ENCODE measurements at regions not wholly inside any gene's neighbourhood (a gene's known extent, or its start where the extent isn't known, plus 50 kb on each side); places are given as distances from the start of the nearest gene placed in this dataset.
"Not testable (repeated sequence)": the region's sequence is repeated elsewhere in the genome, so short reads cannot be mapped to it uniquely, and the experiment has no call there.

- Histone ChIP-seq H3K4me1 (ENCODE audit: insufficient read depth, low read length) (no peaks in the 10 kb centered on the region), H3K9ac (ENCODE audit: low read depth, low read length) (no peak overlapping the region), H3K9me3 (ENCODE audit: insufficient read depth, low read depth, low read length) (no peaks in the 10 kb centered on the region), H3K27ac (ENCODE audit: low read length) (no peak overlapping the region), H3K4me3 (ENCODE audit: low read length) (no peak overlapping the region), H3K36me3 (ENCODE audit: insufficient read depth, low read depth, low read length) (no peaks in the 10 kb centered on the region), H3K27me3 (ENCODE audit: insufficient read depth, low read length) (no peaks in the 10 kb centered on the region; the same call in 1 of the 2 replicates)
Measured at GRCh38 chr20:57986666-57987065, 241.8 kb downstream of the ANKRD60 start.

- Histone ChIP-seq H3K4me3 (ENCODE audit: low read length) (no peak overlapping the region), H3K36me3 (ENCODE audit: insufficient read depth, low read depth, low read length) (no peaks in the 10 kb centered on the region), H3K27me3 (ENCODE audit: insufficient read depth, low read length) (no peaks in the 10 kb centered on the region), H3K4me1 (ENCODE audit: insufficient read depth, low read length) (no peaks in the 10 kb centered on the region), H3K27ac (ENCODE audit: low read length) (no peak overlapping the region), H3K9ac (ENCODE audit: low read depth, low read length) (no peak overlapping the region), H3K9me3 (ENCODE audit: insufficient read depth, low read depth, low read length) (no peaks in the 10 kb centered on the region)
Measured at GRCh38 chr20:57985278-57985677, 243.2 kb downstream of the ANKRD60 start.

GRCh38 chr20:57983082-57983481 is 245.4 kb downstream of the ANKRD60 start:
- no peaks in the 10 kb centered on the region for H3K27me3 ChIP-seq (ENCODE audit: insufficient read depth, low read length)

GRCh38 chr20:57980506-57980905 is 247.9 kb downstream of the ANKRD60 start:
- Histone ChIP-seq H3K27ac (ENCODE audit: low read length) (no peak overlapping the region), H3K36me3 (ENCODE audit: insufficient read depth, low read depth, low read length) (no peaks in the 10 kb centered on the region), H3K9ac (ENCODE audit: low read depth, low read length) (no peak overlapping the region), H3K4me3 (ENCODE audit: low read length) (no peak overlapping the region), H3K9me3 (ENCODE audit: insufficient read depth, low read depth, low read length) (no peaks in the 10 kb centered on the region), H3K4me1 (ENCODE audit: insufficient read depth, low read length) (peaks cover 3% of the 10 kb centered on the region; the same call in 1 of the 2 replicates), H3K27me3 (ENCODE audit: insufficient read depth, low read length) (no peaks in the 10 kb centered on the region)

More at GRCh38 chr20:57983082-57983481, 245.4 kb downstream of the ANKRD60 start:
- no peaks in the 10 kb centered on the region for H3K9me3 ChIP-seq (ENCODE audit: insufficient read depth, low read depth, low read length)
- H3K27ac ChIP-seq (ENCODE audit: low read length): no peak overlapping the region
- no peaks in the 10 kb centered on the region for H3K36me3 ChIP-seq (ENCODE audit: insufficient read depth, low read depth, low read length)
- peaks cover 3% of the 10 kb centered on the region; the same call in 1 of the 2 replicates for H3K4me1 ChIP-seq (ENCODE audit: insufficient read depth, low read length)
- no peak overlapping the region for H3K4me3 ChIP-seq (ENCODE audit: low read length)
- H3K9ac ChIP-seq (ENCODE audit: low read depth, low read length): no peak overlapping the region

- H3K36me3 ChIP-seq (ENCODE audit: insufficient read depth, low read depth, low read length): no peaks in the 10 kb centered on the region
- H3K9ac ChIP-seq (ENCODE audit: low read depth, low read length): no peak overlapping the region
- no peak overlapping the region for H3K4me3 ChIP-seq (ENCODE audit: low read length)
- no peak overlapping the region for H3K27ac ChIP-seq (ENCODE audit: low read length)
- H3K4me1 ChIP-seq (ENCODE audit: insufficient read depth, low read length): peaks cover 3% of the 10 kb centered on the region; the same call in 1 of the 2 replicates
- H3K27me3 ChIP-seq (ENCODE audit: insufficient read depth, low read length): no peaks in the 10 kb centered on the region
- H3K9me3 ChIP-seq (ENCODE audit: insufficient read depth, low read depth, low read length): no peaks in the 10 kb centered on the region
Measured at GRCh38 chr20:57977569-57977968, 250.9 kb downstream of the ANKRD60 start.

GRCh38 chr20:57977141-57977540 is 251.3 kb downstream of the ANKRD60 start:
- no peak overlapping the region for H3K4me3 ChIP-seq (ENCODE audit: low read length)
- no peak overlapping the region for H3K9ac ChIP-seq (ENCODE audit: low read depth, low read length)
- peaks cover 3% of the 10 kb centered on the region; the same call in 1 of the 2 replicates for H3K4me1 ChIP-seq (ENCODE audit: insufficient read depth, low read length)
- H3K27ac ChIP-seq (ENCODE audit: low read length): no peak overlapping the region
- no peaks in the 10 kb centered on the region for H3K36me3 ChIP-seq (ENCODE audit: insufficient read depth, low read depth, low read length)
- no peaks in the 10 kb centered on the region for H3K9me3 ChIP-seq (ENCODE audit: insufficient read depth, low read depth, low read length)
- H3K27me3 ChIP-seq (ENCODE audit: insufficient read depth, low read length): no peaks in the 10 kb centered on the region

- no peaks in the 10 kb centered on the region for H3K9me3 ChIP-seq (ENCODE audit: insufficient read depth, low read depth, low read length)
- no peak overlapping the region for H3K9ac ChIP-seq (ENCODE audit: low read depth, low read length)
- H3K27ac ChIP-seq (ENCODE audit: low read length): no peak overlapping the region
- H3K4me3 ChIP-seq (ENCODE audit: low read length): no peak overlapping the region
- no peaks in the 10 kb centered on the region for H3K27me3 ChIP-seq (ENCODE audit: insufficient read depth, low read length)
- H3K4me1 ChIP-seq (ENCODE audit: insufficient read depth, low read length): peaks cover under 1% of the 10 kb centered on the region; the same call in 1 of the 2 replicates
- H3K36me3 ChIP-seq (ENCODE audit: insufficient read depth, low read depth, low read length): no peaks in the 10 kb centered on the region
Measured at GRCh38 chr20:57974863-57975262, 253.6 kb downstream of the ANKRD60 start.

GRCh38 chr20:57973886-57974285 is 254.6 kb downstream of the ANKRD60 start:
- H3K36me3 ChIP-seq (ENCODE audit: insufficient read depth, low read depth, low read length): no peaks in the 10 kb centered on the region
- no peak overlapping the region for H3K4me3 ChIP-seq (ENCODE audit: low read length)
- H3K9me3 ChIP-seq (ENCODE audit: insufficient read depth, low read depth, low read length): no peaks in the 10 kb centered on the region
- no peak overlapping the region for H3K27ac ChIP-seq (ENCODE audit: low read length)
- no peaks in the 10 kb centered on the region for H3K27me3 ChIP-seq (ENCODE audit: insufficient read depth, low read length)
- H3K9ac ChIP-seq (ENCODE audit: low read depth, low read length): no peak overlapping the region
- no peaks in the 10 kb centered on the region for H3K4me1 ChIP-seq (ENCODE audit: insufficient read depth, low read length)

- H3K9ac ChIP-seq (ENCODE audit: low read depth, low read length); H3K27me3 ChIP-seq (ENCODE audit: insufficient read depth, low read length); H3K4me1 ChIP-seq (ENCODE audit: insufficient read depth, low read length); H3K27ac ChIP-seq (ENCODE audit: low read length); H3K4me3 ChIP-seq (ENCODE audit: low read length); H3K36me3 ChIP-seq (ENCODE audit: insufficient read depth, low read depth, low read length); H3K9me3 ChIP-seq (ENCODE audit: insufficient read depth, low read depth, low read length): not testable (repeated sequence)
Measured at GRCh38 chr20:57971583-57971982, 256.9 kb downstream of the ANKRD60 start.

GRCh38 chr20:57970856-57971255 is 257.6 kb downstream of the ANKRD60 start:
- Histone ChIP-seq H3K9me3 (ENCODE audit: insufficient read depth, low read depth, low read length) (no peaks in the 10 kb centered on the region), H3K9ac (ENCODE audit: low read depth, low read length) (no peak overlapping the region), H3K4me3 (ENCODE audit: low read length) (no peak overlapping the region), H3K4me1 (ENCODE audit: insufficient read depth, low read length) (no peaks in the 10 kb centered on the region), H3K27me3 (ENCODE audit: insufficient read depth, low read length) (no peaks in the 10 kb centered on the region), H3K27ac (ENCODE audit: low read length) (no peak overlapping the region), H3K36me3 (ENCODE audit: insufficient read depth, low read depth, low read length) (no peaks in the 10 kb centered on the region)

- H3K9me3 ChIP-seq (ENCODE audit: insufficient read depth, low read depth, low read length): no peaks in the 10 kb centered on the region
- no peak overlapping the region for H3K4me3 ChIP-seq (ENCODE audit: low read length)
- H3K27ac ChIP-seq (ENCODE audit: low read length): no peak overlapping the region
- no peaks in the 10 kb centered on the region for H3K27me3 ChIP-seq (ENCODE audit: insufficient read depth, low read length)
- H3K9ac ChIP-seq (ENCODE audit: low read depth, low read length): no peak overlapping the region
- H3K4me1 ChIP-seq (ENCODE audit: insufficient read depth, low read length): no peaks in the 10 kb centered on the region
- no peaks in the 10 kb centered on the region for H3K36me3 ChIP-seq (ENCODE audit: insufficient read depth, low read depth, low read length)
Measured at GRCh38 chr20:57970116-57970515, 258.3 kb downstream of the ANKRD60 start.

GRCh38 chr20:57968120-57968519 is 258.3 kb upstream of the PMEPA1 start:
- no peak overlapping the region for H3K9ac ChIP-seq (ENCODE audit: low read depth, low read length)
- no peaks in the 10 kb centered on the region for H3K9me3 ChIP-seq (ENCODE audit: insufficient read depth, low read depth, low read length)
- no peak overlapping the region for H3K27ac ChIP-seq (ENCODE audit: low read length)
- H3K36me3 ChIP-seq (ENCODE audit: insufficient read depth, low read depth, low read length): no peaks in the 10 kb centered on the region
- no peaks in the 10 kb centered on the region for H3K27me3 ChIP-seq (ENCODE audit: insufficient read depth, low read length)
- H3K4me1 ChIP-seq (ENCODE audit: insufficient read depth, low read length): no peaks in the 10 kb centered on the region
- no peak overlapping the region for H3K4me3 ChIP-seq (ENCODE audit: low read length)

- Histone ChIP-seq H3K9me3 (ENCODE audit: insufficient read depth, low read depth, low read length) (no peaks in the 10 kb centered on the region), H3K4me1 (ENCODE audit: insufficient read depth, low read length) (no peaks in the 10 kb centered on the region), H3K4me3 (ENCODE audit: low read length) (no peak overlapping the region), H3K9ac (ENCODE audit: low read depth, low read length) (no peak overlapping the region), H3K36me3 (ENCODE audit: insufficient read depth, low read depth, low read length) (no peaks in the 10 kb centered on the region), H3K27ac (ENCODE audit: low read length) (no peak overlapping the region), H3K27me3 (ENCODE audit: insufficient read depth, low read length) (no peaks in the 10 kb centered on the region)
Measured at GRCh38 chr20:57967364-57967763, 257.5 kb upstream of the PMEPA1 start.

Measured in iPS-20b (cell line).